ENCODE measurements at regions not wholly inside any gene's neighbourhood (a gene's known extent, or its start where the extent isn't known, plus 50 kb on each side); places are given as distances from the start of the nearest gene placed in this dataset.

DNA sequence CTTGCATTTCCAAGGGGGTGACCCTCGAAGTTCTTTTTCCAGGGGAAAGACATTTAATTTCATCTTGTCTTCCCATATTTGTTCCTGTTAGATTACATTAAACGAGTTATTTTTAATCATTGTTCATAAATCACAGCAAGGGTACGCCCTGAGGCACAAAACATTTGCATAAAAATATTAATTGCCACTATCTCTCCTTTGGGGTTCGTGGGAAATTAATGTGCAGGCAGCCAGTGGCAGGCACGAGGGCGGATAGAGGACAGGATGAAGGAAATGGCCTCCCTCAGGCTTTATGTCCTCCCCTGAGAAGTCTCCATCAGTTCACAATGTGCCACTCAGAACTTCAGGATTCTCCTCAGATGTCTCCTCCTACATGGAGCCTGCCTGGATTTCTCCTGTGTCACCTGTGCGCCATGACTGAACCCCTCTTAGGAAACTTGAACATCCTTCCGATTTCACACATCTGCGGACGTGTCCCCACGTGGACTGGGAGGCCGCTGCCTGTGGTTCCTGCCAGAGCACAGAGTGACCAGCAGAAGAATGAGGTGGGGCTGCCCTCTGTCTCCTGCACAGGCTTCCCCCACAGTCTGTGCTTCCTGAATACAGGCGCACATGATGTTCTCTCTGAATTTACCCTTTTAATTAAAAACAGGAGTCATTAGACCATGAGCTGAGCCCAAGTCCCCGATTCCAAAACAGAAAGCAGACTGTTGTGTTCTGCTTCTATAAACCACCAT lies 1085.9 kb downstream of the TBC1D22A start:
- H3K4me1 ChIP-seq (ENCODE audit: insufficient read depth): no peaks in the 10 kb centered on the region
- no peaks in the 10 kb centered on the region for H3F3A ChIP-seq (ENCODE audit: insufficient read depth)
- no peak for DNase-seq
- 25% methylated on average over 14 of the region's 14 CpGs for WGBS, 2 experiments (ENCODE audit: low coverage in 1 of 2, low lambda C conversion rate in 2 of 2, missing lambda C conversion rate in 2 of 2)
- H3K4me2 ChIP-seq (ENCODE audit: unreplicated experiment): no peak overlapping the region
- H3K9ac ChIP-seq: no peak overlapping the region
- no peak overlapping the region for H2AFZ ChIP-seq
- TF ChIP-seq EZH2 (IDR thresholded peaks at IDR 0.05; ENCODE audit: insufficient read depth, poor library complexity, severe bottlenecking): no peak
- no peak for TF ChIP-seq EZH2phosphoT487 (IDR thresholded peaks at IDR 0.05; ENCODE audit: insufficient read depth, low read depth)
- in situ Hi-C loops (cut with MboI): loop anchor here (25.0 kb wide), 1 partner anchor 1011 kb away; no protein-coding TSS in a partner anchor
- no peaks in the 10 kb centered on the region for H3K36me3 ChIP-seq (ENCODE audit: low read depth)
- H3K4me3 ChIP-seq: no peak overlapping the region
- H3K9me2 ChIP-seq (ENCODE audit: insufficient read depth): no peaks in the 10 kb centered on the region
- no peaks in the 10 kb centered on the region for H3K9me3 ChIP-seq (ENCODE audit: low read depth)
- no peaks in the 10 kb centered on the region for H3K27me3 ChIP-seq (replicated peaks; ENCODE audit: insufficient read depth)
- H3K27ac ChIP-seq: no peak overlapping the region
- H3K79me2 ChIP-seq (ENCODE audit: insufficient read depth): no peaks in the 10 kb centered on the region
- H4K20me1 ChIP-seq (ENCODE audit: insufficient read depth): no peaks in the 10 kb centered on the region

DNA sequence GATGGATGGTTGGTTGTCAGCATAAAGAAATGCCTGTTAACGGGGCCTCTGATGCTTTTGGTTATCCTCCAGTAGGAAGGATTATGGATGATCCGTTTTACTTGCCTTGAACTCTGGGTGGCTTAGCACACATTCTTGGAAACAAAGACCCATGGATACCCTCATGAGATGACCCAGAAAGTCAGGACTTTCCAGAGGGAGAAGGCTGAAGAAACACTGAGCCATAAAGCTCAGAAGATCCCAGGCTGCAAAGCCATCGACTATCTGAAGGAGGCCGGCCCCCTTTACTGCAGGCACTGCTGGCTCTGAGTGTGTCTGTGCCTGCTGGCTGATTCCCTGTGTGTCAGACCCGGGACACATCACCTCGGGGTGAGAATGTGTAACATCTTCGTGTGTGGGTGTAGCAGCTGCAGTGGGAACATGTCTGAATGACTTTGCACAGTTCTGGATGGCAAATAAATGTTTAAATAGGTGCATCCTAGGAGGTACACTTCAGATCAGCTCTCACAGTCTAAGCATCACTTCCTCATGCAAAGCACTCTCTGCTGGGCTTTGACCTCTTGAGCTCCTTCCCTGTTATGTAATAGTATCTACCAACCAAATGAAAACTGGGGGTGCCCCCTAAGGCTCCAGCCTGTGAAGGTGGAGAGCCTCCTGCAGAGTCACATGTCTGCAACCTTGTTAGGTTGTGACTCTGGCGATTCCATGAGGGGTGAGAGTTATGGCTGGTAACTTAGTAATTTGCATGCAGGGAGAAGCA lies 1084.9 kb downstream of the TBC1D22A start:
- no peaks in the 10 kb centered on the region for H3K9me3 ChIP-seq (ENCODE audit: low read depth)
- no peak for DNase-seq
- H3F3A ChIP-seq (ENCODE audit: insufficient read depth): no peaks in the 10 kb centered on the region
- H4K20me1 ChIP-seq (ENCODE audit: insufficient read depth): no peaks in the 10 kb centered on the region
- no peak overlapping the region for H3K27ac ChIP-seq
- H3K27me3 ChIP-seq (replicated peaks; ENCODE audit: insufficient read depth): no peaks in the 10 kb centered on the region
- 8 to 10% methylated on average over 8 of the region's 8 CpGs for WGBS, 2 experiments (ENCODE audit: low coverage in 1 of 2, low lambda C conversion rate in 2 of 2, missing lambda C conversion rate in 2 of 2)
- no peaks in the 10 kb centered on the region for H3K36me3 ChIP-seq (ENCODE audit: low read depth)
- no peaks in the 10 kb centered on the region for H3K9me2 ChIP-seq (ENCODE audit: insufficient read depth)
- no peak overlapping the region for H3K4me2 ChIP-seq (ENCODE audit: unreplicated experiment)
- H3K4me1 ChIP-seq (ENCODE audit: insufficient read depth): no peaks in the 10 kb centered on the region
- H3K79me2 ChIP-seq (ENCODE audit: insufficient read depth): no peaks in the 10 kb centered on the region
- in situ Hi-C loops (cut with MboI): loop anchor here (25.0 kb wide), 1 partner anchor 1010 kb away; no protein-coding TSS in a partner anchor
- H2AFZ ChIP-seq: no peak overlapping the region
- no peak overlapping the region for H3K4me3 ChIP-seq
- no peak overlapping the region for H3K9ac ChIP-seq
- TF ChIP-seq EZH2 (IDR thresholded peaks at IDR 0.05; ENCODE audit: insufficient read depth, poor library complexity, severe bottlenecking): no peak
- TF ChIP-seq EZH2phosphoT487 (IDR thresholded peaks at IDR 0.05; ENCODE audit: insufficient read depth, low read depth): no peak

DNA sequence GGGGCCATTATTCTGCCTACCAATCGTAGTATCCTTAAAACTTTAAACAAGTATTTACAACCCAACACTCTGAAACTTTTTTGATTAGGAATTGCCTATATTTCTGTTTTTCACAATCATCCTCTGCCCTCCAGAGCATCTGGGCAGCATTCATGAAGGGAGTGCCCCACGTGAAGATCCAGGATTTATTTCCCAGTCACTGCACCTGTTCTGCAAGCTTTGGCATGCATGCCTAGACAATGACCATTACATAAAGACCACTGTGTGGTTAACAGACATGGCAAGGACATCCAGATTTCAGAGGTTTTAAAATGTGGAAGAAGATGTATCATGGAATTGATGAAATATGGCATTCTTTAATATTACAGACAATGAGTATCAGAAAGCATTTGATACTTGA lies 1083.8 kb downstream of the TBC1D22A start:
- 28 to 39% methylated on average over 2 of the region's 2 CpGs for WGBS, 2 experiments (ENCODE audit: low coverage in 1 of 2, low lambda C conversion rate in 2 of 2, missing lambda C conversion rate in 2 of 2)
- H3K9me3 ChIP-seq (ENCODE audit: low read depth): no peaks in the 10 kb centered on the region
- H3K79me2 ChIP-seq (ENCODE audit: insufficient read depth): no peaks in the 10 kb centered on the region
- H3K9ac ChIP-seq: no peak overlapping the region
- DNase-seq: no peak
- no peak overlapping the region for H3K4me3 ChIP-seq
- no peak overlapping the region for H2AFZ ChIP-seq
- H3K27ac ChIP-seq: no peak overlapping the region
- H3K4me2 ChIP-seq (ENCODE audit: unreplicated experiment): no peak overlapping the region
- TF ChIP-seq EZH2phosphoT487 (IDR thresholded peaks at IDR 0.05; ENCODE audit: insufficient read depth, low read depth): no peak
- no peak for TF ChIP-seq EZH2 (IDR thresholded peaks at IDR 0.05; ENCODE audit: insufficient read depth, poor library complexity, severe bottlenecking)
- no peaks in the 10 kb centered on the region for H4K20me1 ChIP-seq (ENCODE audit: insufficient read depth)
- in situ Hi-C loops (cut with MboI): loop anchor here (25.0 kb wide), 1 partner anchor 1009 kb away; no protein-coding TSS in a partner anchor
- H3F3A ChIP-seq (ENCODE audit: insufficient read depth): no peaks in the 10 kb centered on the region
- H3K36me3 ChIP-seq (ENCODE audit: low read depth): no peaks in the 10 kb centered on the region
- no peaks in the 10 kb centered on the region for H3K27me3 ChIP-seq (replicated peaks; ENCODE audit: insufficient read depth)
- H3K4me1 ChIP-seq (ENCODE audit: insufficient read depth): no peaks in the 10 kb centered on the region
- no peaks in the 10 kb centered on the region for H3K9me2 ChIP-seq (ENCODE audit: insufficient read depth)

GRCh38 chr22:47842119-47842518 lies 1079.7 kb downstream of the TBC1D22A start:
- no peaks in the 10 kb centered on the region for H3K9me3 ChIP-seq (ENCODE audit: low read depth)
- no peak overlapping the region for H3K27ac ChIP-seq
- H2AFZ ChIP-seq: no peak overlapping the region
- no peaks in the 10 kb centered on the region for H3K4me1 ChIP-seq (ENCODE audit: insufficient read depth)
- no peak overlapping the region for H3K4me3 ChIP-seq
- TF ChIP-seq EZH2phosphoT487 (IDR thresholded peaks at IDR 0.05; ENCODE audit: insufficient read depth, low read depth) (no peak), EZH2 (IDR thresholded peaks at IDR 0.05; ENCODE audit: insufficient read depth, poor library complexity, severe bottlenecking) (no peak)
- 78 to 81% methylated on average over 10 of the region's 10 CpGs for WGBS, 2 experiments (ENCODE audit: low coverage in 1 of 2, low lambda C conversion rate in 2 of 2, missing lambda C conversion rate in 2 of 2)
- H3K9ac ChIP-seq: no peak overlapping the region
- no peaks in the 10 kb centered on the region for H3F3A ChIP-seq (ENCODE audit: insufficient read depth)
- DNase-seq: no peak
- H3K9me2 ChIP-seq (ENCODE audit: insufficient read depth): no peaks in the 10 kb centered on the region
- no peaks in the 10 kb centered on the region for H3K79me2 ChIP-seq (ENCODE audit: insufficient read depth)
- no peaks in the 10 kb centered on the region for H4K20me1 ChIP-seq (ENCODE audit: insufficient read depth)
- no peaks in the 10 kb centered on the region for H3K27me3 ChIP-seq (replicated peaks; ENCODE audit: insufficient read depth)
- H3K4me2 ChIP-seq (ENCODE audit: unreplicated experiment): no peak overlapping the region
- in situ Hi-C loops (cut with MboI): loop anchor here (25.0 kb wide), 1 partner anchor 1005 kb away; no protein-coding TSS in a partner anchor
- H3K36me3 ChIP-seq (ENCODE audit: low read depth): no peaks in the 10 kb centered on the region
